GM19468 (cell line): ENCODE measurements at regions not wholly inside any gene's neighbourhood (a gene's known extent, or its start where the extent isn't known, plus 50 kb on each side); places are given as distances from the start of the nearest gene placed in this dataset.

Experiments used
- ATAC-seq: cut with Tn5 transposase; IDR thresholded peaks from one replicate; pipeline ENCODE4 v1.9.1; 2021; ENCODE audit warnings: mild to moderate bottlenecking, moderate library complexity, moderate number of reproducible peaks; ENCODE audit not compliant: unreplicated experiment; ENCODE audit errors: extremely low read depth

- no peak for ATAC-seq
Observed at GRCh38 chr15:95446854-95447253, 883.6 kb upstream of the NR2F2 start.

GRCh38 chr15:95447486-95447885, 883.0 kb upstream of the NR2F2 start:
- ATAC-seq, result no peak

GRCh38 chr15:95448531-95449229, 881.8 kb upstream of the NR2F2 start:
- ATAC-seq, result no peak

DNA sequence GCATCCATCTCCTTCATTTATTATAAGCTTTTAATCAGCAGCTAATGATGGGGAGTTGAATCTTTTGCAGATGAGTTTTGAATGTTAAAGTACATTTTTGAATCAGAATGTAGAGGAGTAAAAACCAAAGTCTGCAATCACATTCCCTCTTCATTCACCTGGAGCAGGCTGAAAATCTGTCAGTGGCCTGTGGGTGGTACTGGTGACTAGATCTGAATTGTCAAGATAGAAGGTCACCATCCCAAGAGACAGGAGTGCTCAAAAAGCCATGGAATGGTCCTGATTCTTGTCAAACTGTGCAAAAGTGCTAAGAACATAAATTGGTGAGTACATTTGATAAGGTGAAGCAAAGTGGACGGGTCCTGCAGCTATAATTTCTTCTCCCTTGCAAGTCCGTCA, 881.3 kb upstream of the NR2F2 start:
- no peak for ATAC-seq

DNA sequence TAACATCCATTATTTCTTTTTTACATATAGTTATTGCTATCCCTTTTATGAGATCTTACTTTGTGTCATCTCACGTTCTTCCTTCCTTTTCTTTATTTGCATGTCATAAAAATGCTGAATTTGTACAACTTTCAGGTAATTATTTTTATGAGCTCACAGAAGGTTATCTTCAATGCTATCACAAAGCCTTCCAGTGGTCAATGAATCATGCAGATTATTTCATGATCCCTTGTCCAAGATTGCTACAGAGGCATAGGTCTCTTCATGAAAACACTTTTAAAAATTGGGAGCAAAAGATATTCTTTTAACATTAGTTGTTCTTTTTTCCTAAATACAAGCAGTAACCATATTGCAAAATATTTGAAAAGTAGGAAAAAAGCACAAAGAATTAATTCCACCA, 880.1 kb upstream of the NR2F2 start:
- no peak for ATAC-seq

DNA sequence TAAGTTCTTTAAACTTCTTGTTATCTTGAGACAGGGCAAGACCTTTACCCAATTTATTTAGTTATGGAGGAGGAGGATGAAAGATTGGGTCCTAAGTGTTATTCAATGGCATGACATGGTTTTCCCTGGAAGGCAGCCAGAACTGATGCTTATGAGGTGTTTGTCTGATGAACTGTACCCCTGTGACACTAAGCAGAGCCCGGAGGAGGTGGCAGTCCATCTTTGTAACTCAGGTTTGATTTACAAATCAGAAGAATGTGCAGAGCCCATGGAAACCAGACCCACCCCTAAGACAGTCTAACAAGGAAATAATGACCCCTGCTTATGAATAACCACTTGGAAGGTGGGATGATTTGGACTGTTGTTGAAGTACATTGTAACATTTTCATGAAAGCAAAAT, 878.6 kb upstream of the NR2F2 start:
- ATAC-seq, result no peak

DNA sequence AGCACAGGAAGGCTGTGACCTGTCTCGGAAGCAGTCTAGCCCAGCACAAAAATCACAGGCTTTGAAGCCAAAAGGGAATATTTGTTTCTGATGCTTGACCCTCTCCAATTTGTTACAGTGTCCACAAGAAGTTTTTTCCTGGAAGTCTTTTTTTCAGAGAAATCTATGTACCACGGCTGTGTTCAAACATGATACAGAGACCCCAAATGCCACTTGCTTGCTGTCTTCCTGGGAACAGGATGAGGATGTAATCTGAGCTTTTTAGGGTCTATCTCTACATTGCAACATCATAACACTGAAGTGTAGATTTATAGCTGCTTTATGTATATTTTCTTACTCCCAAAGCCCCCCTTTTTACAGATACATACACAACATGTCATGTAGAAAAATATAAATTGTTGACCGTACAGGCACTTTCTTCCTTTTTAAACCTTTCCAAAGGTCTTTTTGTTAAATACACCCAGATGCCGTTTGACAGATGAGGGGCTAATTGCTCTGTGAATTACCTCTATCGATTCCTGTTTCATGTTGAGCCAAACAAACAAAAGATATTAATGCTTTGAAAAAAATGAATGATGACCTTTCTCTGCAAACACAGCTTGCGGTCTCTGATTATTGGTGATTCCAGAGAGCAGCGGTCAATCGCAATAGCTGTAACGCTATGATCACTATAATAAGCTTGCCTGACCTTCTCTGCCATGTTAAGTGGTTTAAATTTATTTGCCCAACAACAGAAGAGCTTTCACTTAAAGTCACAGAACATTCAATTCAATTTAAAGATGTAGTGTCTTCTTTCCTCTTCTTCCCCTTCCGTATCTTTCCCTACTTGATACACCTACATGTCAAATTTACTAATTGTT, 875.9 kb upstream of the NR2F2 start:
- no peak for ATAC-seq

GRCh38 chr15:95457520-95457919, 873.0 kb upstream of the NR2F2 start:
- ATAC-seq, result no peak

DNA sequence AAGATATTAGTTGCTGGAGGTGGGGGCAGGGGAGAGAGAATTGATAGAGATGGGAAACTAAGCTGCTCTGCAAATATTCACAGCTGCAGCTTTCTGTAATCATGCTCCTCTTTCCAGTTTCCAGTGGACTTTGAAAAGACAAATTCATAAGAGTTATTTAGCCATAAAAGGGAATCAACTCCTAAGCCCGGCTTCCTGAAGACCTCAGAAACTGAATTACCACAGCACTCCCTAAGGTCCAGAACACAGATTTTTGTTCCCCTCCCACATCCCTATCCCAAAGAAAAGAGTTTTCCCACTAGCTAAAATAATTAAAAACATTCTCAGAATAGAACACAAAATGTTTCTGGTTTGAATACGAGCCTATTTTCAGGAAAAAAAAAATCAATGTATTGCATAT, 871.8 kb upstream of the NR2F2 start:
- ATAC-seq, result no peak

DNA sequence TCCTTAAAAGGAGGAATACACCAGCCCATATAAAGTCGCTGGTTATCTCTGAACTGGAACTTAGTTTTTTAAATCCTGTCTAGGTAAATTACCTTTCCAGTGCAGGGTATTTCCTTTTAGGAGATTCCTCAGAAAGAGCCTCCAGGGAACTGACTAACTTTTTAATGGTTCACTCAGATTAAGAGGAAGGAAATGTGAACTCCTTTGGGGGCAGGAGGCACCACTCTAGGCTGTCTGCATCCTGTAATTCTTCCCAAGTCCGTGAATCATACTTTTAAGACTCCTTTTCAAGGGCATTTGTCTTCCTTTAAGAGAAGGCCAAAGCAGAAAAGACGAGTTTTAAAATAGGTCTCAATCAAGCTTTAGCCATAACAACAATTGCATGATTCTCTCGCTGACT, 871.2 kb upstream of the NR2F2 start:
- no peak for ATAC-seq

DNA sequence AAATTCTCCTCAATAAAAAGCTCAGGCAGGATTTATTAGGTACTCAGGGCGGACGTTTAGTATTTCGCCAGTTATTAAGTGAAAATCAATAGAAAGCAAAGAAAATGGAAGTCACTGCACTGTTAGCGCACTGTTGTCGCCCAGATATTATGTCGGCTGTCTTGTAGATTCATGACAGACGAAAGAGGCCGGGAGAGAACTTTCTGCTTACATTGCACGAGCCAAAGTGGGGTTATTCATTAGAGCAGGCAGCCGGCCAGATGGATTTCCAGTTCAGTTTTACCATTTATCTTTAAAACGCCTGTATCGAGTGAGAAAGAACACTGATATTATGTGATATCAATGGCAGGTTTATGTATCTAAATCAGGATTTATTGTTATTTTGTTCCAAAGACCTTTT, 866.0 kb upstream of the NR2F2 start:
- ATAC-seq, result no peak

GRCh38 chr15:95468820-95469219, 861.7 kb upstream of the NR2F2 start:
- no peak for ATAC-seq

DNA sequence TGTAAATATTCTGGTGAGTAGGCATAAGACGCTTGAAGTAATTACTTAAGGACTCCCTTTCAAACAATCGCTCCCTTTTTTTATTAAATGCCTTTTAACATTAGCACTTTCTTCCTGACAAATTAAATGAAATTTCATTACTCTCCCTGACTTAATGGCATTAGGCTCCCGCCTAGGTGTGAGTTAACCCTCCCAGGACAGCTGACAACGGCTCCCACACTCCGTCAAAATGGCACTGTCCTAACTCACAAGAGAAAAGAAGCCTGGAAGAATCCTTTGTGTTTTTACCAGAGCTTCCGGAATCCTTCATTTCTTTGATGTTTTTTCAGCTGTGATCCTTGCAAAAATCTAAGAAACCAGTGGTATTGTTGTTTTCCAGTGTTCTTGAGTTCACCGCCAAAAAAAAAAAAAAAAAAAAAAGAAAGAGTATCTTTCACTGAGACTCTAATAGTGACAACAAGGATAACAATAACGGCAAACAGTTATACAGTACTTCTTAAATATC, 861.0 kb upstream of the NR2F2 start:
- no peak for ATAC-seq

DNA sequence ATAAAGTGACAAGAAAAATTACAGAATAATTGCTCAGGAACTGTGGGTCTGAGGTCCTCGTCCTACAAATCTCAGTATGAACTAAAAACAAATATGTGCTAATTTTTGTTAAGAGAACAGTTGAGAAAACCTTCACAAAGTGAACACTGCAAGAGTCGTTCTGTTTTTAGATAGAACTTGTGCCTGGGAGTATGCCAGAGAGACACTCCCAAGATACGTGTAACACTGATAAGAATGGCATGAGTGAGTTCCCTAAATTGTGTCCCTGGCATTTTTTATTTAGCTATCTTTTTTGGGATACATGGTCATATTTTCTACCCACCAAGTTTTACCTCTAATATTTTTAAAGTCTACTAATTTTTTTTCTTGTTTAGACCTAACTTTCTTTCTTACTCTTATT, 860.0 kb upstream of the NR2F2 start:
- ATAC-seq, result no peak

DNA sequence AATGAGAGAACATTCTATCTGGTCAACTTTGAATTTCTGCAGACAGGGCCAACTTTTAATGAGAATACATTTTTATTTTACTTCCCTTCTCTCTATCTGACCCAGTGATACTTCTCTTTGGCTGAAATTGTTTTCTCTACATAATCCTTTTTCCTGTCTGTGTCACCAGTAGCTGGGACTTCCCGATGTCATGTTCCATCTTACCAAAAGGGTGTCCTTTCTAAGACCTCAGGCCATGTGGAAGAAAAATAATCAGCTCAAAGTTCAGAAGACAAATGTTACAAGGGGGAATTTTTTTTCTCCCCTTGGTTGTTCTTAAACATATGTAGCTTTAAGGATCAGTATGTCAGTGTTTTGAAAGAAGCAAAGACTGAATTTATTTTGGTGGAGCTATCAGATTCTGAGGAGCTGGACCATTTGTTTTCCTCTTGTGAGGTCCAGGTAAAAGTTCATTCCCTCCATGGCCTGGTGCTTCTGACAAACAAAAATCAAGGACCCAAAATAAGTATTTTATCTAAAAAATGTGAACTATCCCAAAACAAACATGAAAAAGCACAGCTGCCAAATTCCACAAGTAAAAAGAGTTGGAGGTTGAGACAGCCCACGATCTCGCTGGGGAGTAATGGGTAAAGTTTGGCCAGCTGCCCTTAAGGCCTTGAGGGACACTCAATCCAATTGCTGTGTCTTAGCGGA, 859.4 kb upstream of the NR2F2 start:
- no peak for ATAC-seq

DNA sequence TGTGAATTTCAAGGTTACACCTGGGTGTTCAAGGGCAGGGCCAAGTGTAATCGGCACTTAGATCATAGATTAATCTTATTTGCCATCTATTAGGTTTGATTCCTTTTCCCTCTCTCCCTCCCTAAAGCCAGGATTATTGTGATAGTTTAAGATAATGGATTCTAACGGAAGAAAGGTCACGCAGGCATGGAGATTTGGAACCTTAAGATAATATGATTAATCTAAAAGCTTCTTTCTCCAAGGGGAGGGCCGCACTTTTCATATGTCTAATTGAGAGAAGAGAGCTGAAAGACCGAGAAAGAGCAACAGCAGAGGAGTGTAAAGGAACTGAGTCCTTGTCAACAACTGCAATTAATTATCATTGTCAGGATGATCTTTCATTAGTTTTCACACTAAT, 858.8 kb upstream of the NR2F2 start:
- no peak for ATAC-seq

DNA sequence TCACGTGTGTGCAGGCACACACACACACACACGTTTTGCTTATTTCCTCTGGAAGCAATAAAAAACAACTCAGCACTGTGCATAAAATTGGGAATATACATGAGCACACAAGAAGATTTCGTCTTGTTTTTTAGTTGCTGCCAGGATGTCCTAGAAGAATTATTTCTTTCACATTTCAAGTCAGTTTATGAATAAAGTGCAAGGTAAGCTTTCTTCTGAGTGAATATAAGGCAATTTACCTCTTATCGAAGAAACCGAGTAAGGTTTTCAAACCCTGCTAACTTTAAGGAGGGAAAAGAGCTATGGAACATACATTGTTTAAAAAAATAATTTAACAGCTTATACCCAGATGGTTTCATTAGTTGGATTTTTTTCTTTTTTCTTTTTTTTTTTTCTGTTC, 855.4 kb upstream of the NR2F2 start:
- ATAC-seq, result no peak

DNA sequence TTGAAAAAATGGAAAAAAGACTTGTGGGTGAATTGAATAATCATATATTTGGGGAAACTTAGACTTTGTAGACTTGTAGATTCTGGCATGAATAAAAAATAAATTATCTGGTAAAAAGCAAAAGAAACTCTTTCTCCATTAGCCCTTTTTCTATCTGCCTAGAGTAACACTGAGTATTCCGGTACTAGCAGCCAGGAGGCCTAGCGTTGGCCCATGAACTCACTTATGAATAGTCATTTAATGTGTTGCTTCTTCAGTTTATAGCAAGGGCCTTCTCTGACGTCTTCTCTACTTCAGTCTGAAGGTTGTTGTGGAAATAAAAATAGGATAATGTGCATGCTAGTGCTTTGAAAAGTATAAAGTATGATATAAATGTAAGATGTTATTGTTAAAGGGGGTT, 851.2 kb upstream of the NR2F2 start:
- no peak for ATAC-seq

- no peak for ATAC-seq
Observed at GRCh38 chr15:95485367-95485766, 845.1 kb upstream of the NR2F2 start.

GRCh38 chr15:95486224-95486623, 844.3 kb upstream of the NR2F2 start:
- no peak for ATAC-seq

DNA sequence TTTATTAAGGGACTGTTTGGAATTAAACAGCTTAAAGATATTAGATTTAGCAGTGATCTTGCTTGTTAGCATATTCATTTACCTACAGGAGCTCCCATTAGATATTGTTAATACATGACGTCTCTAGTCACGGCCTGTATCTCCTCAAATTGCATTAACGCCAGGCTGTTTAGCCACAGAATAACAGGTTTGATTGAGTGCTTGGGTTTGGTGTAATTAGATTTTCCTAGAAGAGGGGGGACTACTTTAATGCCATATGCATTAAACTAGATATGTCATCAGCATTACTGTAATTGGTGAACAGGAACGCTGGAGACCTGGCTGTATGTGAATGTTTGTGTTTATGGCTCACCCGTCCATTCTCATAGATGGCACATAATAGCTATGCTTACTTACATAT, 841.4 kb upstream of the NR2F2 start:
- ATAC-seq, result no peak
